Peyer's patch (tissue), 4 donors: ENCODE measurements at regions not wholly inside any gene's neighbourhood (a gene's known extent, or its start where the extent isn't known, plus 50 kb on each side); places are given as distances from the start of the nearest gene placed in this dataset.

Source experiments
- DNase-seq, 3 donors: peaks; one replicate each; pipeline ENCODE4 v3.0.0-alpha.2; 2017 to 2019
- H3K27ac ChIP-seq, 4 donors: fragments of 200-600 bp; sonication (generic); one replicate each; pipeline ENCODE4 v1.5.1; 2016 to 2019
- H3K27me3 ChIP-seq, 2 donors: fragments of 200-600 bp; sonication (generic); one replicate each; pipeline ENCODE4 v1.5.1; 2019
- H3K36me3 ChIP-seq, 3 donors: fragments of 200-600 bp; sonication (generic); one replicate each; pipeline ENCODE4 v1.5.1; 2016 to 2019
- H3K4me1 ChIP-seq, 4 donors: fragments of 200-600 bp; sonication (generic); one replicate each; pipeline ENCODE4 v1.5.1; 2016 to 2019
- H3K4me3 ChIP-seq, 4 donors: fragments of 200-600 bp; sonication (generic); 1 replicate in 3 of 4; 2 replicates in 1 of 4; pipeline ENCODE4 v1.5.1; 2016 to 2019; ENCODE audit warnings: mild to moderate bottlenecking in 1 of 4
- H3K9me3 ChIP-seq, 4 donors: fragments of 200-600 bp; sonication (generic); one replicate each; pipeline ENCODE4 v1.5.1; 2016 to 2019; ENCODE audit warnings: mild to moderate bottlenecking in 1 of 4
- POLR2A ChIP-seq, 2 donors: fragments of 450-650 bp; IDR thresholded peaks; one replicate each; pipeline ENCODE4 v1.5.1; 2017; ENCODE audit warnings: antibody characterized with exemption in 2 of 2, mild to moderate bottlenecking in 2 of 2, moderate library complexity in 2 of 2
- TF ChIP-seq, protein P1 (sequence below), 6 experiments: fragments of 450-650 bp in 4 of 6; fragments of 200-600 bp in 2 of 6; sonication (generic) in 1 of 6; IDR thresholded peaks; one replicate each; pipeline ENCODE4 v1.5.1; 2017 to 2019; ENCODE audit warnings: antibody characterized with exemption in 6 of 6, mild to moderate bottlenecking in 3 of 6, moderate library complexity in 1 of 6

DNA sequence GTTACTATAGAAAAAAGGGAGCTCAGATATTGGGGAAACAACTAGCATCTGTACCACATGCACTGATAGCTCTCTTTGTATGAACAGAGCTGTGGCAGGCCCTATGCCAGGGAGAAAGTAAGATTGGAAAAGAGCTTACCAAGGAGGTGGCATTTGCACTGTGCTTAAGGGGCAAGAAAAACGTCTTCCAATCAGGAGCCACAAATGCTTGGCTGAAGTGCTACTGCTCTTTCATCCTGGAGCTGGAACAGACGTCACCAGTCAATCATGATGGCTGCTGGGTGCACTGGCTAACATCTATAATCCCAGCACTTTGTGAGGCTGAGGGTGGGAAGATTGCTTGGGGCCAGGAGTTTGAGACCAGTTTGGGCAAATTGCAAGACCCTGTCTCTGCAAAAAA lies 218.5 kb downstream of the SEC14L1 start:
- H3K27me3 ChIP-seq, result no peaks in the 10 kb centered on the region
- H3K9me3 ChIP-seq, result no peaks in the 10 kb centered on the region
- peak in 1 of 3 donors; percentile 8 for DNase-seq
- no peak overlapping the region for H3K27ac ChIP-seq
- no peak for TF ChIP-seq POLR2A (IDR thresholded peaks at IDR 0.05)
- TF ChIP-seq, protein P1, sequence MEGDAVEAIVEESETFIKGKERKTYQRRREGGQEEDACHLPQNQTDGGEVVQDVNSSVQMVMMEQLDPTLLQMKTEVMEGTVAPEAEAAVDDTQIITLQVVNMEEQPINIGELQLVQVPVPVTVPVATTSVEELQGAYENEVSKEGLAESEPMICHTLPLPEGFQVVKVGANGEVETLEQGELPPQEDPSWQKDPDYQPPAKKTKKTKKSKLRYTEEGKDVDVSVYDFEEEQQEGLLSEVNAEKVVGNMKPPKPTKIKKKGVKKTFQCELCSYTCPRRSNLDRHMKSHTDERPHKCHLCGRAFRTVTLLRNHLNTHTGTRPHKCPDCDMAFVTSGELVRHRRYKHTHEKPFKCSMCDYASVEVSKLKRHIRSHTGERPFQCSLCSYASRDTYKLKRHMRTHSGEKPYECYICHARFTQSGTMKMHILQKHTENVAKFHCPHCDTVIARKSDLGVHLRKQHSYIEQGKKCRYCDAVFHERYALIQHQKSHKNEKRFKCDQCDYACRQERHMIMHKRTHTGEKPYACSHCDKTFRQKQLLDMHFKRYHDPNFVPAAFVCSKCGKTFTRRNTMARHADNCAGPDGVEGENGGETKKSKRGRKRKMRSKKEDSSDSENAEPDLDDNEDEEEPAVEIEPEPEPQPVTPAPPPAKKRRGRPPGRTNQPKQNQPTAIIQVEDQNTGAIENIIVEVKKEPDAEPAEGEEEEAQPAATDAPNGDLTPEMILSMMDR (IDR thresholded peaks at IDR 0.05), result no peak
- H3K36me3 ChIP-seq, result no peaks in the 10 kb centered on the region
- H3K4me1 ChIP-seq, result peaks cover 3 to 23% (median 8%) of the 10 kb centered on the region in 4 donors
- H3K4me3 ChIP-seq, result no peak overlapping the region

DNA sequence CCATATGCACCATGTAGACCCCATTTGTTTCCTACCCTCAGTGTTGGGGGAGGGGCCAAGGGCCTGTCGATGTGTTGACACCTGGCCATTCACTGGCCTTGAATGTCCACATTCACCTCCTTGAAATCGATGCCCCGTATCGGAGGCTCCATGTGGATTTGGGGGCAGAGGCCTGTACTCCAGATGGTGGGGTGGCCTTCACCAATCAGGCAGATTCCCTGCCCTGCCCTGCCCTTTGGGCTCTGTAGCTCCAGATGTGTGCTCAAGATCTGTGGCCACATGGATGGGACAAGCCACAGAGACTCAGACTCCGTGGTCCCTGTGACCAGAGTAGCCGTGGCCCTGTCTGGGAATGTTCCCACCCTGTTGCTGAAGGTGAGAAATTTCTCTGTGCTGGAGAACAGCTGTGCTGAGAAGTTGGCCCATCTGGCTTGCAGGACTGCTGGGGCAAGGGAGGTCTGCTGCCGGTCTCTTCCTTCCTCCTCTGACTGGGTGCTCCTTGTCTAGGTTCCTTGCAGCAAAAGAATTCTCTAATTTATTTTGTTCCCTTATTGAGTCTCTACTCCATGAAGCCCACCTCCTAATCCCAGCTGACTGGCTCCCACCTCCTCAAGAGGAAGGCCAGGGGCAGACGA lies 221.3 kb downstream of the SEC14L1 start:
- peak in 1 of 3 donors; percentile 42 for DNase-seq
- peaks cover 10 to 37% (median 22%) of the 10 kb centered on the region in 4 donors for H3K4me1 ChIP-seq

DNA sequence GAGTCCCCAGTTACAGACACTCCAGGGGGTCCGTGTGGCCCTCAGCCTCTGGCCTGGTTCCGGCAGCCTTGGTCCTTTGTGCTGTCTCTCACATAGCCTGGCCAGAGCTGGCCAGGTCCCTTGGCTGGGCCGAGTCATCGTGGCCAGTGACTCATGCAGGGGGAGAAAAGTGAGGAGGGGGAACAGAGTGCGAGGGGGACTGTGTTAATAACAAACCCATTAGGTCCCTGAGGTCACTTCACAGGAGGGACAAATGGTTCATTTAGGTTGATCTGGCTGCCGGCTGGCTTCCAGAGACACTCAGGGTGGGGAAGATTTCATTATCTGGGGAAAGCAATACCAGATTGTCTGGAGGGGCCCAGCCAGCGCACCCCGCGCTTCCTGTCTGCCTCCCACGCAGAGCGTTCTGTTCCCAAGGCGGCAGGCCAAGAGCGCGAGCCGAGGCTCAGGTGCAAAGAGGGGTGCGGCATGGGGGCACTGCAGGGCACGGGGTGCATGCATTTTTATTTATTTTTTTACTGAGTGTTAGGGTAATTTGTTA lies 223.1 kb downstream of the SEC14L1 start:
- peak in 2 of 3 donors; percentile 59 to 60 for DNase-seq
- H3K27me3 ChIP-seq, result no peaks in the 10 kb centered on the region
- no peak for TF ChIP-seq POLR2A (IDR thresholded peaks at IDR 0.05)
- TF ChIP-seq, protein P1 (IDR thresholded peaks at IDR 0.05), result no peak
- no peaks in the 10 kb centered on the region for H3K36me3 ChIP-seq
- no peak overlapping the region for H3K4me3 ChIP-seq
- H3K27ac ChIP-seq, result peak overlapping the region in 3 of 4 donors; percentile 12 to 50 (median 24)
- H3K9me3 ChIP-seq, result no peaks in the 10 kb centered on the region
- peaks cover 10 to 40% (median 23%) of the 10 kb centered on the region in 4 donors for H3K4me1 ChIP-seq

More for the DNA sequence above, 221.3 kb downstream of the SEC14L1 start:
- TF ChIP-seq, protein P1 (IDR thresholded peaks at IDR 0.05), result no peak
- no peak for TF ChIP-seq POLR2A (IDR thresholded peaks at IDR 0.05)
- Histone ChIP-seq H3K9me3 (no peaks in the 10 kb centered on the region), H3K27me3 (no peaks in the 10 kb centered on the region), H3K36me3 (no peaks in the 10 kb centered on the region), H3K4me3 (no peak overlapping the region), H3K27ac (no peak overlapping the region)

DNA sequence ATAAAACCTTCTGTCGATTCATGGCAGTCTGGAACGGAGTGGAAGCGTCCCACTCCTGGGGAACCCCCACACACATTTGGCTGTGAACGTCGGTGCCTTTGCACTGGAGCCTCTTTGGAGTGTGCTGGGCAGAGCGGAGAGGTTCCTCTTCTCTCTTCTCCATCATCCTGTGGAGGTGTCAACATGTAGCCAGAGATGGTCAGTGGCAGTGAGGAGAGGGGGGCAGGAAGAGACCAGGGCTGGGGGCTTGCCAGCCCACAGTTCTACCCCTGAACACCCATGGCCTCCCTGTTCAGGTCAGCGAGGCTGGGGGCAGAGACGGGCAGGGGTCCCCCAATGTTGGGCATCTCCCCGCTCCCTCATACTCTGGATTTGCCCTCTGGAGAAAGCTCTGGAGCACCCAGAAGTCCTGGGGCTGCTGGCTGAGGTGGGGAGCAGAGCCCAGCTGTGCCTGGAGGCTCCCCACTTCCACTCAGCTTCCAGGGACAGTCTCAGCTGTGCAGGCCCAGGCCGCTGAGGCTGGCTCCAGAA lies 223.7 kb downstream of the SEC14L1 start:
- DNase-seq, result peak in 1 of 3 donors; percentile 40
- TF ChIP-seq, protein P1 (IDR thresholded peaks at IDR 0.05), result no peak
- TF ChIP-seq POLR2A (IDR thresholded peaks at IDR 0.05), result no peak
- no peaks in the 10 kb centered on the region for H3K27me3 ChIP-seq
- no peaks in the 10 kb centered on the region for H3K9me3 ChIP-seq
- H3K36me3 ChIP-seq, result no peaks in the 10 kb centered on the region
- peak overlapping the region in 3 of 4 donors; percentile 34 to 50 (median 44) for H3K27ac ChIP-seq
- peaks cover 10 to 40% (median 23%) of the 10 kb centered on the region in 4 donors for H3K4me1 ChIP-seq
- H3K4me3 ChIP-seq, result no peak overlapping the region

DNA sequence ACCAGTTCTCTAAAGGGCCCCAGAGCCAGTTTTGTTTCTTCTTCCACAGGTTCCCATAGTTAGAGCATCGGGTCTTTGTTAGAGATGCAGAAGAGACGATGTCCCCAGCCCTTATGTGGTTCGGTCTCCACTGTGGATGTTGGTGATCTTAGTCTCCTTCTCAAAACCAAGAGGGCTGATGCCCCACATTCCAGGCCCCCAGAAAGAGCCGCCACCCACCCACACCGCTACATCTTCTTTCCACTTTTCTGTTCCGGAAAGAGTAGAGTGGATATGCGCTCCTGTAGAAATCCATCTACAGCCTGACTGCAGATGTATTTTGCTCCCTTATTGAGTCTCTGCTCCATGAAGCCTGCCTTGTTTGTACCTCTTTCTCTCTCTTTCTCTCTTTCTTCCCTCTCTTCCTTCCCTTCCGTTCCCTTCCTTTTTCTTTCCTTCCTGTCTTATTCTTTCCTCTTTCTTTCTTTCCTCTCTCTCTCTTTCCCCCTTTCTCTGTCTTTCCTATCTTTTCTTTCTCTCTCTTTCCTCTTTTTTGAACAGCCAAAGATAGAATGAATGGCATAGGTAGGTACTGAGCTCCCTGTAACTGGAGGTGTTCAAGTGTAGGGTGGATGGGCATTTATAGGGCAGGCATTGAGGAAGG lies 224.3 kb downstream of the SEC14L1 start:
- no peaks in the 10 kb centered on the region for H3K9me3 ChIP-seq
- peaks cover 10 to 42% (median 23%) of the 10 kb centered on the region in 4 donors for H3K4me1 ChIP-seq
- no peak for DNase-seq
- peak overlapping the region in 2 of 4 donors; percentile 44 to 72 for H3K27ac ChIP-seq
- no peak overlapping the region for H3K4me3 ChIP-seq
- no peak for TF ChIP-seq POLR2A (IDR thresholded peaks at IDR 0.05)
- TF ChIP-seq, protein P1 (IDR thresholded peaks at IDR 0.05), result no peak
- H3K36me3 ChIP-seq, result no peaks in the 10 kb centered on the region
- H3K27me3 ChIP-seq, result no peaks in the 10 kb centered on the region
